Osteocyte (in vitro differentiated cells): ENCODE measurements at regions not wholly inside any gene's neighbourhood (a gene's known extent, or its start where the extent isn't known, plus 50 kb on each side); places are given as distances from the start of the nearest gene placed in this dataset.

Experiments
- DNase-seq: peaks from one replicate; pipeline ENCODE4 v3.0.0; 2021; ENCODE audit warnings: mixed read lengths; ENCODE audit not compliant: unreplicated experiment; ENCODE audit errors: extremely low spot score
- H3K27ac Mint-ChIP-seq: one replicate; pipeline ENCODE4 v1.8.0; 2021; ENCODE audit warnings: mild to moderate bottlenecking, mixed read lengths; ENCODE audit not compliant: unreplicated experiment
- H3K27me3 Mint-ChIP-seq: one replicate; pipeline ENCODE4 v1.8.0; 2021; ENCODE audit warnings: mixed read lengths; ENCODE audit not compliant: unreplicated experiment
- H3K36me3 Mint-ChIP-seq: one replicate; pipeline ENCODE4 v1.8.0; 2021; ENCODE audit warnings: mixed read lengths; ENCODE audit not compliant: unreplicated experiment
- H3K4me1 Mint-ChIP-seq: one replicate; pipeline ENCODE4 v1.8.0; 2021; ENCODE audit warnings: mixed read lengths; ENCODE audit not compliant: unreplicated experiment
- H3K4me3 Mint-ChIP-seq: one replicate; pipeline ENCODE4 v1.8.0; 2021; ENCODE audit warnings: mild to moderate bottlenecking, moderate library complexity, mixed read lengths; ENCODE audit not compliant: unreplicated experiment
- H3K9me3 Mint-ChIP-seq: one replicate; pipeline ENCODE4 v1.8.0; 2021; ENCODE audit warnings: mixed read lengths; ENCODE audit not compliant: unreplicated experiment
- TF ChIP-seq, protein P1 (sequence below): fragments of 200-600 bp; sonication (generic); IDR thresholded peaks from 2 replicates; pipeline ENCODE4 v1.5.0; 2021; ENCODE audit warnings: antibody characterized with exemption, mild to moderate bottlenecking, moderate library complexity

GRCh38 chr14:104440297-104440956 is 139.1 kb upstream of the C14orf180 start:
- no peak overlapping the region for H3K4me3 Mint-ChIP-seq
- H3K27ac Mint-ChIP-seq, result no peak overlapping the region
- TF ChIP-seq, protein P1, sequence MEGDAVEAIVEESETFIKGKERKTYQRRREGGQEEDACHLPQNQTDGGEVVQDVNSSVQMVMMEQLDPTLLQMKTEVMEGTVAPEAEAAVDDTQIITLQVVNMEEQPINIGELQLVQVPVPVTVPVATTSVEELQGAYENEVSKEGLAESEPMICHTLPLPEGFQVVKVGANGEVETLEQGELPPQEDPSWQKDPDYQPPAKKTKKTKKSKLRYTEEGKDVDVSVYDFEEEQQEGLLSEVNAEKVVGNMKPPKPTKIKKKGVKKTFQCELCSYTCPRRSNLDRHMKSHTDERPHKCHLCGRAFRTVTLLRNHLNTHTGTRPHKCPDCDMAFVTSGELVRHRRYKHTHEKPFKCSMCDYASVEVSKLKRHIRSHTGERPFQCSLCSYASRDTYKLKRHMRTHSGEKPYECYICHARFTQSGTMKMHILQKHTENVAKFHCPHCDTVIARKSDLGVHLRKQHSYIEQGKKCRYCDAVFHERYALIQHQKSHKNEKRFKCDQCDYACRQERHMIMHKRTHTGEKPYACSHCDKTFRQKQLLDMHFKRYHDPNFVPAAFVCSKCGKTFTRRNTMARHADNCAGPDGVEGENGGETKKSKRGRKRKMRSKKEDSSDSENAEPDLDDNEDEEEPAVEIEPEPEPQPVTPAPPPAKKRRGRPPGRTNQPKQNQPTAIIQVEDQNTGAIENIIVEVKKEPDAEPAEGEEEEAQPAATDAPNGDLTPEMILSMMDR, result no peak
- H3K9me3 Mint-ChIP-seq, result no peaks in the 10 kb centered on the region
- DNase-seq, result peak; percentile 73
- H3K36me3 Mint-ChIP-seq, result no peaks in the 10 kb centered on the region
- no peaks in the 10 kb centered on the region for H3K27me3 Mint-ChIP-seq
- H3K4me1 Mint-ChIP-seq, result no peaks in the 10 kb centered on the region

DNA sequence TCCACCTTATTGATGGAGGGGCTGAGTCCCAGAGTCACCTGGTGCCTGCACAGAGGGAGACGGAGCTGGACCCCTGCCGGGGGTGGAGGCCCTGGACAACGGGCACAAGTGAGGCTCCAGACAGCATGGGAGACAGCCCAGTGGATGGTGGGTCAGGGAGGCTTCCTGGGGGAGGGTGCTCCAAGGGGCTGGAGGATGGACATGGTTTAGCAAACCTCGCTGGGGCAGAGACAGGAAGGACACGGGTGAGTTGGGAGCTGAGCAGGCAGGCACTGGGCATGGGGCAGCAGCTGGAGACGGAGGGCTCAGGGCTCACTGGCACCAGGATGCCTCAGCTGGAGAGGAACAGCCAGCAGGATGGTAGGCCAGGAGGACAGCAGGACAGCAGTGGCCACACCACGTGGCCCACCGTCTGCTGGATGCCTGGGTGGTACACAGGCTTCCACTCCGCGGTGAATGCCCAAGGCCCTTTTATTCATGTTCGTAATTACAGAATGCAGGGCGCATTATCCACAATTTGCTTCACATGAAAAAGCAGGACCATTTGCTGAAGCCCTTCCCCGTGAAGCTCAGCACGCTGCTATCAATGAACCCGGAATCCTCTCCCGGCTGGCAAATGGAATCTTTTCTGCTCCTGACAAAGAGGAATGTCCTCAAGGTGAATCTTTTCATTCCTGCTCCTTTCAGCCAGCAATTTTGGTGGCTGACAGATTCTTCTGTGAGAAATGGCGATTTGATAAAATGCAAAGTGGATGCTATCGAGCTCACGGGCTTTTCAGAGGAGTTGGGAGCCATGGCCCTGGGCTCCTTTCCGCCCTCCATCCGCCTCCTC is 138.1 kb upstream of the C14orf180 start:
- Mint-ChIP-seq H3K36me3 (no peaks in the 10 kb centered on the region), H3K9me3 (peaks cover 3% of the 10 kb centered on the region), H3K27me3 (no peaks in the 10 kb centered on the region), H3K4me3 (no peak overlapping the region), H3K4me1 (no peaks in the 10 kb centered on the region), H3K27ac (no peak overlapping the region)
- TF ChIP-seq, protein P1, result no peak
- peak; percentile 71 for DNase-seq

DNA sequence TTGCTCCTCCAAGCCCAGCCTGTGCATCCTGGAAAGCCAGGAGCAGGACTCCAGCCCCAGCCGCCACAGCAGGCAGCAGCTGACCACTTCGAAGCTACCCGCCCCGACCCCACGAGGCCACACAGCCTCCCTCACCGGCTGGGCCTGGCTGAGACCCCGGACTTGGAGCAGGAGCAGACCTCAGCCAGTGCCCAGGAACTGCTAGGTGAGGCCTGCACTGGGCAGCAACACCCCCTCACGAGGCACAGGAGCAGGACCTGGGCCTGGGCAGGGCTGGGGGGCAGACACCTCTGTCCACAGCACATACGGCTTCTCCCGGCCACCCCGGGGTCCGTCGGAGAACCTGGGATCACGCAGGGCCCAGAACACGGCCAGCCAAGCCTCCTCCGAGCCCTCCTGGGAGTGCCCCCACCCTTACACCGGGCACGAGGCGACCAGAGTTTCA is 137.4 kb upstream of the C14orf180 start:
- Mint-ChIP-seq H3K36me3 (no peaks in the 10 kb centered on the region), H3K27ac (no peak overlapping the region), H3K4me1 (no peaks in the 10 kb centered on the region), H3K27me3 (no peaks in the 10 kb centered on the region), H3K4me3 (no peak overlapping the region), H3K9me3 (peaks cover 3% of the 10 kb centered on the region)
- TF ChIP-seq, protein P1, result no peak
- peak; percentile 81 for DNase-seq

GRCh38 chr14:104442631-104443390 is 136.8 kb upstream of the C14orf180 start:
- DNase-seq, result peak; percentile 83
- Mint-ChIP-seq H3K4me3 (no peak overlapping the region), H3K27me3 (no peaks in the 10 kb centered on the region), H3K36me3 (no peaks in the 10 kb centered on the region), H3K4me1 (no peaks in the 10 kb centered on the region), H3K27ac (no peak overlapping the region), H3K9me3 (peaks cover 9% of the 10 kb centered on the region)
- TF ChIP-seq, protein P1, result no peak
